NB4 (cell line): ENCODE measurements at regions not wholly inside any gene's neighbourhood (a gene's known extent, or its start where the extent isn't known, plus 50 kb on each side); places are given as distances from the start of the nearest gene placed in this dataset.

Source experiments
- POLR2A ChIP-seq: IDR thresholded peaks from 2 replicates; pipeline ENCODE4 v1.6.1; 2011; ENCODE audit warnings: mild to moderate bottlenecking; ENCODE audit not compliant: insufficient read length; ENCODE audit errors: extremely low read depth
- TF ChIP-seq, protein P1 (sequence below): IDR thresholded peaks from one replicate; pipeline ENCODE4 v1.5.1; 2012; ENCODE audit warnings: low read depth, low read length
- TF ChIP-seq, protein P2 (sequence below): IDR thresholded peaks from 2 replicates; pipeline ENCODE4 v1.6.1; 2011; ENCODE audit warnings: low read depth, low read length

DNA sequence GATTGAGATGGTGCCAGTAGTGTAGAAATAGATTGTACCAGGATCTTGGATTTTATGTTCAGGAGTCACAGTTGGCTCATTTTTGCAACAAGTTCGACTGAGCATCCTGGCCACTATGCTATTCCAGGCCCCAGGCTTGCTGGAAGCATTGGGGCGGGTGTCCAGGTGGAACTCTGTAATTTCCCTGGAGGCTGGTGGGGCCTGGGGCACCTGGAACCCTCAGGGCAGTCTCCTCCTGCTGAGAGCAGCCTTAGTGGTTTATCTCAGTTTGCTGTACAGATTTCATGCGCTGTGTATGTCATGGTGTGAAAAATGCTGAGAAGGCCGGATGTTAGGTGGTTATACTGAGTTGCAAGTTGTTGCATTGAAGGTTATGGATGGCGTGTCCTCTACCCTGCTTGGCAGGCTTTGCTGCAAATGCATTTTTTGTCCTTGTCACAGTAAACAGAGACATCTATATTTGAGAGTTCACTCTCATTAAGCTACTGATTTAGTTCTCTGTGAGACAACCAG lies 135.1 kb upstream of the MYLIP start:
- TF ChIP-seq, protein P1, sequence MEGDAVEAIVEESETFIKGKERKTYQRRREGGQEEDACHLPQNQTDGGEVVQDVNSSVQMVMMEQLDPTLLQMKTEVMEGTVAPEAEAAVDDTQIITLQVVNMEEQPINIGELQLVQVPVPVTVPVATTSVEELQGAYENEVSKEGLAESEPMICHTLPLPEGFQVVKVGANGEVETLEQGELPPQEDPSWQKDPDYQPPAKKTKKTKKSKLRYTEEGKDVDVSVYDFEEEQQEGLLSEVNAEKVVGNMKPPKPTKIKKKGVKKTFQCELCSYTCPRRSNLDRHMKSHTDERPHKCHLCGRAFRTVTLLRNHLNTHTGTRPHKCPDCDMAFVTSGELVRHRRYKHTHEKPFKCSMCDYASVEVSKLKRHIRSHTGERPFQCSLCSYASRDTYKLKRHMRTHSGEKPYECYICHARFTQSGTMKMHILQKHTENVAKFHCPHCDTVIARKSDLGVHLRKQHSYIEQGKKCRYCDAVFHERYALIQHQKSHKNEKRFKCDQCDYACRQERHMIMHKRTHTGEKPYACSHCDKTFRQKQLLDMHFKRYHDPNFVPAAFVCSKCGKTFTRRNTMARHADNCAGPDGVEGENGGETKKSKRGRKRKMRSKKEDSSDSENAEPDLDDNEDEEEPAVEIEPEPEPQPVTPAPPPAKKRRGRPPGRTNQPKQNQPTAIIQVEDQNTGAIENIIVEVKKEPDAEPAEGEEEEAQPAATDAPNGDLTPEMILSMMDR: no peak
- TF ChIP-seq POLR2A: no peak
- TF ChIP-seq, protein P2, sequence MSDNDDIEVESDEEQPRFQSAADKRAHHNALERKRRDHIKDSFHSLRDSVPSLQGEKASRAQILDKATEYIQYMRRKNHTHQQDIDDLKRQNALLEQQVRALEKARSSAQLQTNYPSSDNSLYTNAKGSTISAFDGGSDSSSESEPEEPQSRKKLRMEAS: no peak
